ENCODE measurements at regions not wholly inside any gene's neighbourhood (a gene's known extent, or its start where the extent isn't known, plus 50 kb on each side); places are given as distances from the start of the nearest gene placed in this dataset.

GRCh38 chr1:90126834-90127233 is 131.9 kb downstream of the ZNF326 start:
- DNase-seq (ENCODE audit: low read depth), result no peak
- no peak for TF ChIP-seq CTCF (conservative IDR thresholded peaks at IDR 0.05; ENCODE audit: low read depth, low read length)
- no peak overlapping the region for H3K4me3 ChIP-seq (ENCODE audit: low read depth, low read length)

- H3K4me3 ChIP-seq (ENCODE audit: low read depth, low read length), result no peak overlapping the region
- TF ChIP-seq CTCF (conservative IDR thresholded peaks at IDR 0.05; ENCODE audit: low read depth, low read length), result no peak
- DNase-seq (ENCODE audit: low read depth), result no peak
Measured at GRCh38 chr1:90122654-90123340, 127.9 kb downstream of the ZNF326 start.

DNA sequence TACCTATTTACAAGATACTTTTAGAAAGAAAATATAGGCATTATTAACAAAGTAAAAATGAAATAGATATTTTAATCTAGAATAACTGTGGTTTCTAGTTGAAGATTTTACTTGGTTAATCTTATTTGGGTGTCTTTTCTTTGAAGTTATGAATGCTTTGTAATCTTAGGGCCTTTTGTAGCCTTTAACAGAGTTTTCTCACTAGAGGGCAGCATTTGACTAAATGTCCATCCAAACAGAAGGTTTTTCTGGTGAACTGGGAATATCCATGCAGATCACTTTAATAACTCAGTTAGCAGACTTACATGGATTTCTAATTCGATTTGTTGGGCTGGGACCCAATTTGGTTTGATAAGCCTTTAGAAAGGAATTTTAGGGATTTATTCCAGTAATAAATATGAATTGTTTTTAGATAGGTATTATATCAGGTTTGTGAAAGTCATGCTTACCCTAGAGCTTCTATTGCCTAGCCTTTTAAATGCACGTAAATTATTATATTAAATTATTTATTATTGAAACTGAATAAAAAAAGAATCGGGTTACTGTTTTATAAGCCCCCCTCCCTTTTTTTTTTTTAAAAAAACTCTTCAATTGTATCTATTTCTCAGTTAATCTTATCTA is 119.7 kb downstream of the ZNF326 start:
- H3K4me3 ChIP-seq (ENCODE audit: low read depth, low read length), result no peak overlapping the region
- peak; percentile 12 for DNase-seq (ENCODE audit: low read depth)
- peak; percentile 81 for TF ChIP-seq CTCF (conservative IDR thresholded peaks at IDR 0.05; ENCODE audit: low read depth, low read length)

DNA sequence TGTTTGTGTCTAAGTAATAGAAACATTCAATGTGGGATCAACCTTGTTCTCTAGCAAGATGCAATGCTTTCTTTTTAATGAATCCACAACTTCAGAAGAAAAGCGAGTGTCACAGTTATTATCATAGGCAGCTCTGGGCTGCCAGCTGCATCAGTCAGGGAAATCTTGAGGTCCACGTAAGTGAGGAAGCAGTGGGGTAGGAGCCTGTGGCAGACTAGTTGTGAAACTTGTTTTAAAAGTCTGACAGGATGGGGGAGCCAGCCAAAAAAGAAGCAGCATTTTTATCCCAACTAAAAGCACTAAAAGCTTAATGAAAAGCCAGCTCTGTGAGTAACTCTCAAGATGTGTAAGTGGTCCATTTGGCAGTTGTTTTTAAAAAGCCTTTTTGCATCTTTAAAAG is 113.1 kb downstream of the ZNF326 start:
- no peak for TF ChIP-seq CTCF (conservative IDR thresholded peaks at IDR 0.05; ENCODE audit: low read depth, low read length)
- no peak for DNase-seq (ENCODE audit: low read depth)
- no peak overlapping the region for H3K4me3 ChIP-seq (ENCODE audit: low read depth, low read length)

DNA sequence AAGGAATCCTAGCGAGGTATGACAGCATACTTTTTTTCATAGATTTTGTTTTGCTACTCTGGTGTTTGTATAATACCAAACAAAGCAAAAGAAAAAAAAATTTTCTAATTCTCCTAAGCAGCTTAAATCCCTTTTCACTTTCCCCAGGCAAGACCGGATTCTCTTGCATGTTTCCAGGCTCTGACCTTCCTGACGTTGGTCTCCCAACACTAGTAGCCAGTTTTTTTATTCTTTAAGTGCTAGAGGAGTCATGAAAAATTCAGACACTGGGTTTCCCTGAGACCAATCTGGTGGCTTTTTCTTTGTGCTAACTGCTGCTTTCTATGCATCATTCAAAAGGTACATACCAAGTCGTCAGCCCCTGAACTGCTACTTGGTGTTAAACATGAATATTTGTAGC is 111.4 kb downstream of the ZNF326 start:
- DNase-seq (ENCODE audit: low read depth), result no peak
- no peak for TF ChIP-seq CTCF (conservative IDR thresholded peaks at IDR 0.05; ENCODE audit: low read depth, low read length)
- H3K4me3 ChIP-seq (ENCODE audit: low read depth, low read length), result no peak overlapping the region

DNA sequence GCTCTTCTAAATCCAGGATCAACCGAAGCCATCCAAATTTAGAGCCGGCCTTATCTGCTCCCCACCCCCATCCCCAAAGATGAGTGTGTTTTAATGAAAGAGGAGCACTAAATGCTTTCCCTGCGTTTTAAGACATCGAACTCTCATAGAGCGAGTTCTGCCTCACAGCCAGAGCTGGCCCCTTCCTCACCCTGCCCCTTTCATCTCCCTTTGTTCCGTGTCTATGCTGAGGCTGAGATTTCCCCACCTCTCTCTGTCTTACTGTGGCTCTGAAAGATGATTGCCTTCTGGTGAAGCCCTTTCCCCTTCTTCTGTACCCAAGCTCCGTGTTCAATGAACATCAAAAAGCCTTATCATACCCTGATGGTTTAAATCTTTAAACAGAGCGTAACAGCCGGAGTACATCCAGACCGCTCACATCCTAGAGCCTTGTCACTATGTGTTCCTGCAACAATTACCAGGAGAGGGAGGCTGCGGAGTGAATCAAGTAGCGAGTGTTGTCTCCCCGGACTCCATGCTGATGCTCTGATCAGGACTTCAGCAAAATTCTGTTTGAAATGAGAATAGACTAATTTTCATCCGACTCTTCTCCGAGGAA is 110.1 kb downstream of the ZNF326 start:
- H3K4me3 ChIP-seq (ENCODE audit: low read depth, low read length), result no peak overlapping the region
- no peak for TF ChIP-seq CTCF (conservative IDR thresholded peaks at IDR 0.05; ENCODE audit: low read depth, low read length)
- no peak for DNase-seq (ENCODE audit: low read depth)

All from epithelial cell of proximal tubule (primary cell).